ENCODE measurements at regions not wholly inside any gene's neighbourhood (a gene's known extent, or its start where the extent isn't known, plus 50 kb on each side); places are given as distances from the start of the nearest gene placed in this dataset.

DNA sequence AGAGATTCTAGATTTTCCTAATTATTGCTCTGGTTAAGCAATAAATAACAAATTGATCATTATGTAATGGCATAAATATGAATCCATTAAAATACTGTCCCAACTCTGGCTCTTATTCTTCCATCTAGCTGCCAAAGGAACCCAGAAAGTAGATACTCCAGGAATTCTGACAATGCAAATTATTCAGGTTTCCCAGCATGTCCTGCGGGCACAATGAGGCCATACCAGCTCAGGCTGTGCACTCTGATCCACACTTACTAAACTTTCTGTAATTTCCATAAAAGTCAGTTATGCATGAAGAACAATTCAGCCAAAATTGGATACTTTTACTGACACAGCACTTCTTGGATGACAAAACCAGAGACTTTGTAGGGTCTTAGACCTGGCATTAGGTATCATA lies 576.3 kb downstream of the KCNH5 start:
- Histone ChIP-seq H3K9ac (ENCODE audit: low read depth in 1 of 2, low read length in 2 of 2) (no peak overlapping the region), H3K27ac (ENCODE audit: low read depth in 1 of 2, low read length in 2 of 2) (no peak overlapping the region), H3K4me1 (ENCODE audit: control insufficient read depth in 4 of 4, insufficient read depth in 4 of 4, low read length in 3 of 4) (no peaks in the 10 kb centered on the region), H3K36me3 (ENCODE audit: control insufficient read depth in 4 of 4, insufficient read depth in 3 of 4, low read depth in 1 of 4, low read length in 3 of 4) (no peaks in the 10 kb centered on the region), H3K4me3 (ENCODE audit: low read depth in 1 of 3, low read length in 3 of 3) (no peak overlapping the region), H3K27me3 (ENCODE audit: control insufficient read depth in 4 of 4, insufficient read depth in 4 of 4, low read length in 3 of 4) (no peaks in the 10 kb centered on the region), H3K9me3 (ENCODE audit: control insufficient read depth in 4 of 4, low read length in 3 of 4) (no peaks in the 10 kb centered on the region)
- TF ChIP-seq HNF4A (conservative IDR thresholded peaks at IDR 0.05) (no peak), EGR1 (IDR thresholded peaks at IDR 0.05; ENCODE audit: low read depth in 2 of 2) (no peak), FOXA2 (IDR thresholded peaks at IDR 0.05) (no peak), GABPA (IDR thresholded peaks at IDR 0.05 in 1 of 2, conservative IDR thresholded peaks at IDR 0.05 in 1 of 2) (no peak), HNF4G (IDR thresholded peaks at IDR 0.05) (no peak), TAF1 (conservative IDR thresholded peaks at IDR 0.05) (no peak), FOXA1 (IDR thresholded peaks at IDR 0.05) (no peak), RXRA (IDR thresholded peaks at IDR 0.05) (no peak), RAD21 (IDR thresholded peaks at IDR 0.05) (no peak), YY1 (IDR thresholded peaks at IDR 0.05) (no peak), JUND (IDR thresholded peaks at IDR 0.05) (no peak), NR2F2 (IDR thresholded peaks at IDR 0.05) (no peak)
- TF ChIP-seq, protein P1, sequence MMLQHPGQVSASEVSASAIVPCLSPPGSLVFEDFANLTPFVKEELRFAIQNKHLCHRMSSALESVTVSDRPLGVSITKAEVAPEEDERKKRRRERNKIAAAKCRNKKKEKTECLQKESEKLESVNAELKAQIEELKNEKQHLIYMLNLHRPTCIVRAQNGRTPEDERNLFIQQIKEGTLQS (IDR thresholded peaks at IDR 0.05) = no peak
- TF ChIP-seq, protein P2, sequence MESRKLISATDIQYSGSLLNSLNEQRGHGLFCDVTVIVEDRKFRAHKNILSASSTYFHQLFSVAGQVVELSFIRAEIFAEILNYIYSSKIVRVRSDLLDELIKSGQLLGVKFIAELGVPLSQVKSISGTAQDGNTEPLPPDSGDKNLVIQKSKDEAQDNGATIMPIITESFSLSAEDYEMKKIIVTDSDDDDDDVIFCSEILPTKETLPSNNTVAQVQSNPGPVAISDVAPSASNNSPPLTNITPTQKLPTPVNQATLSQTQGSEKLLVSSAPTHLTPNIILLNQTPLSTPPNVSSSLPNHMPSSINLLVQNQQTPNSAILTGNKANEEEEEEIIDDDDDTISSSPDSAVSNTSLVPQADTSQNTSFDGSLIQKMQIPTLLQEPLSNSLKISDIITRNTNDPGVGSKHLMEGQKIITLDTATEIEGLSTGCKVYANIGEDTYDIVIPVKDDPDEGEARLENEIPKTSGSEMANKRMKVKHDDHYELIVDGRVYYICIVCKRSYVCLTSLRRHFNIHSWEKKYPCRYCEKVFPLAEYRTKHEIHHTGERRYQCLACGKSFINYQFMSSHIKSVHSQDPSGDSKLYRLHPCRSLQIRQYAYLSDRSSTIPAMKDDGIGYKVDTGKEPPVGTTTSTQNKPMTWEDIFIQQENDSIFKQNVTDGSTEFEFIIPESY (IDR thresholded peaks at IDR 0.05) = no peak
- TF ChIP-seq, protein P3, sequence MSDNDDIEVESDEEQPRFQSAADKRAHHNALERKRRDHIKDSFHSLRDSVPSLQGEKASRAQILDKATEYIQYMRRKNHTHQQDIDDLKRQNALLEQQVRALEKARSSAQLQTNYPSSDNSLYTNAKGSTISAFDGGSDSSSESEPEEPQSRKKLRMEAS (IDR thresholded peaks at IDR 0.05) = no peak
- TF ChIP-seq, protein P4, sequence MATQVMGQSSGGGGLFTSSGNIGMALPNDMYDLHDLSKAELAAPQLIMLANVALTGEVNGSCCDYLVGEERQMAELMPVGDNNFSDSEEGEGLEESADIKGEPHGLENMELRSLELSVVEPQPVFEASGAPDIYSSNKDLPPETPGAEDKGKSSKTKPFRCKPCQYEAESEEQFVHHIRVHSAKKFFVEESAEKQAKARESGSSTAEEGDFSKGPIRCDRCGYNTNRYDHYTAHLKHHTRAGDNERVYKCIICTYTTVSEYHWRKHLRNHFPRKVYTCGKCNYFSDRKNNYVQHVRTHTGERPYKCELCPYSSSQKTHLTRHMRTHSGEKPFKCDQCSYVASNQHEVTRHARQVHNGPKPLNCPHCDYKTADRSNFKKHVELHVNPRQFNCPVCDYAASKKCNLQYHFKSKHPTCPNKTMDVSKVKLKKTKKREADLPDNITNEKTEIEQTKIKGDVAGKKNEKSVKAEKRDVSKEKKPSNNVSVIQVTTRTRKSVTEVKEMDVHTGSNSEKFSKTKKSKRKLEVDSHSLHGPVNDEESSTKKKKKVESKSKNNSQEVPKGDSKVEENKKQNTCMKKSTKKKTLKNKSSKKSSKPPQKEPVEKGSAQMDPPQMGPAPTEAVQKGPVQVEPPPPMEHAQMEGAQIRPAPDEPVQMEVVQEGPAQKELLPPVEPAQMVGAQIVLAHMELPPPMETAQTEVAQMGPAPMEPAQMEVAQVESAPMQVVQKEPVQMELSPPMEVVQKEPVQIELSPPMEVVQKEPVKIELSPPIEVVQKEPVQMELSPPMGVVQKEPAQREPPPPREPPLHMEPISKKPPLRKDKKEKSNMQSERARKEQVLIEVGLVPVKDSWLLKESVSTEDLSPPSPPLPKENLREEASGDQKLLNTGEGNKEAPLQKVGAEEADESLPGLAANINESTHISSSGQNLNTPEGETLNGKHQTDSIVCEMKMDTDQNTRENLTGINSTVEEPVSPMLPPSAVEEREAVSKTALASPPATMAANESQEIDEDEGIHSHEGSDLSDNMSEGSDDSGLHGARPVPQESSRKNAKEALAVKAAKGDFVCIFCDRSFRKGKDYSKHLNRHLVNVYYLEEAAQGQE (IDR thresholded peaks at IDR 0.05) = no peak
- 84% methylated on average over 1 of the region's 1 CpG for WGBS
- no peak for DNase-seq (ENCODE audit: low spot score)

DNA sequence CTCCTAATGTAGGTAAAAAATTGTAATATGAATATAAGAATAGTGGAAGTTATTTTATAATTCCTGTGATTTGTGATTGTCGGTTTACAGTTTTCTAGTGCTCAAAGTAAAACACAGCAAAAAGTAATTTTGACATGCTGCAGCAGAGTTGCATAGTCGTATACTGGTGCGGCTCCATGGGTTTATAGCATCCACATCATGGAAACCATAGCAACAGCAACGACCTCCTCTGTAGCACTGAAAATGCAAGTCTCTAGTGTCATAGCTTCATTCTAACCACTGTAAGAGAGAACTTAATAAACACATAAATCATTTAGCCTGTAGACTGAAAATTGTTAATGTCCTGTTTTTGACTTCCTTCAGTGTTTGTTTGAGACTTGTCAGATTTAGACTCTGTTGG lies 574.3 kb downstream of the KCNH5 start:
- no peaks in the 10 kb centered on the region for H3K36me3 ChIP-seq (ENCODE audit: control insufficient read depth in 4 of 4, insufficient read depth in 3 of 4, low read depth in 1 of 4, low read length in 3 of 4)
- H3K9me3 ChIP-seq (ENCODE audit: control insufficient read depth in 4 of 4, low read length in 3 of 4) = no peaks in the 10 kb centered on the region
- H3K9ac ChIP-seq (ENCODE audit: low read depth in 1 of 2, low read length in 2 of 2) = no peak overlapping the region
- H3K27me3 ChIP-seq (ENCODE audit: control insufficient read depth in 4 of 4, insufficient read depth in 4 of 4, low read length in 3 of 4) = no peaks in the 10 kb centered on the region
- DNase-seq (ENCODE audit: low spot score) = no peak
- no peak overlapping the region for H3K27ac ChIP-seq (ENCODE audit: low read depth in 1 of 2, low read length in 2 of 2)
- 77% methylated on average over 4 of the region's 4 CpGs for WGBS
- no peak overlapping the region for H3K4me3 ChIP-seq (ENCODE audit: low read depth in 1 of 3, low read length in 3 of 3)
- TF ChIP-seq YY1 (IDR thresholded peaks at IDR 0.05) = no peak
- TF ChIP-seq, protein P4 (IDR thresholded peaks at IDR 0.05) = no peak
- TF ChIP-seq RXRA (IDR thresholded peaks at IDR 0.05) = no peak
- no peak for TF ChIP-seq FOXA2 (IDR thresholded peaks at IDR 0.05)
- no peak for TF ChIP-seq JUND (IDR thresholded peaks at IDR 0.05)
- H3K4me1 ChIP-seq (ENCODE audit: control insufficient read depth in 4 of 4, insufficient read depth in 4 of 4, low read length in 3 of 4) = no peaks in the 10 kb centered on the region
